ENCODE measurements at regions not wholly inside any gene's neighbourhood (a gene's known extent, or its start where the extent isn't known, plus 50 kb on each side); places are given as distances from the start of the nearest gene placed in this dataset.

DNA sequence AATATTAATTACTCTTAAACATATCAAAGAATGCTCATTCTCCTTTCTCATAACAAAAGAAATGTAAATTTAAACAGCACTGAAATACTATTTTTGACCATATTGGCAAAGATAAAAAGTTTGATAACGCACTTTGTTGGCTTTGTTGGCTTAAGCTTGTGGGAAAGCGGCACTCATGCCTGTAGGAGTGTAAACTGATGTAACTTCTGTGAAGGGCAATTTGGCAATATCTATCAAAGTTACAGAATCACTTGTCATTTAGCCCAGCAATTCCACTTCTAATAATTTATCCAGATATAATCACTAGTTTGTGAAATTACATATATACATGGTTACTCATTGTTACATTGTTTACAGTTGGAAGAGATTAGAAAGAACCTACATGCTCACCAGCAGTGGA lies 96.3 kb upstream of the FOXN2 start:
- Histone ChIP-seq H3K27me3 (ENCODE audit: control insufficient read depth, insufficient read depth, low read length) (no peaks in the 10 kb centered on the region), H3K27ac (ENCODE audit: low read length) (no peak overlapping the region), H3K4me1 (ENCODE audit: control insufficient read depth, insufficient read depth, low read length) (no peaks in the 10 kb centered on the region), H3K9me3 (ENCODE audit: control insufficient read depth, insufficient read depth, low read length) (no peaks in the 10 kb centered on the region), H3K4me3 (ENCODE audit: low read length) (no peak overlapping the region), H3K36me3 (ENCODE audit: control insufficient read depth, insufficient read depth, low read length) (no peaks in the 10 kb centered on the region)
- Mint-ChIP-seq H3K4me3 (no peak overlapping the region), H3K36me3 (no peaks in the 10 kb centered on the region), H3K27ac (no peak overlapping the region), H3K9me3 (no peaks in the 10 kb centered on the region), H3K4me1 (peaks cover 0 to 1% of the 10 kb centered on the region in 2 donors), H3K27me3 (ENCODE audit: low read depth in 2 of 2) (no peaks in the 10 kb centered on the region)
- 82% methylated on average over 2 of the region's 2 CpGs for WGBS (ENCODE audit: insufficient coverage)
- ATAC-seq = no peak
- intact Hi-C loops (cut with micrococcal nuclease) = no loop called here
- DNase-seq = no peak
- TF ChIP-seq, protein P1, sequence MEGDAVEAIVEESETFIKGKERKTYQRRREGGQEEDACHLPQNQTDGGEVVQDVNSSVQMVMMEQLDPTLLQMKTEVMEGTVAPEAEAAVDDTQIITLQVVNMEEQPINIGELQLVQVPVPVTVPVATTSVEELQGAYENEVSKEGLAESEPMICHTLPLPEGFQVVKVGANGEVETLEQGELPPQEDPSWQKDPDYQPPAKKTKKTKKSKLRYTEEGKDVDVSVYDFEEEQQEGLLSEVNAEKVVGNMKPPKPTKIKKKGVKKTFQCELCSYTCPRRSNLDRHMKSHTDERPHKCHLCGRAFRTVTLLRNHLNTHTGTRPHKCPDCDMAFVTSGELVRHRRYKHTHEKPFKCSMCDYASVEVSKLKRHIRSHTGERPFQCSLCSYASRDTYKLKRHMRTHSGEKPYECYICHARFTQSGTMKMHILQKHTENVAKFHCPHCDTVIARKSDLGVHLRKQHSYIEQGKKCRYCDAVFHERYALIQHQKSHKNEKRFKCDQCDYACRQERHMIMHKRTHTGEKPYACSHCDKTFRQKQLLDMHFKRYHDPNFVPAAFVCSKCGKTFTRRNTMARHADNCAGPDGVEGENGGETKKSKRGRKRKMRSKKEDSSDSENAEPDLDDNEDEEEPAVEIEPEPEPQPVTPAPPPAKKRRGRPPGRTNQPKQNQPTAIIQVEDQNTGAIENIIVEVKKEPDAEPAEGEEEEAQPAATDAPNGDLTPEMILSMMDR (IDR thresholded peaks at IDR 0.05) = no peak

DNA sequence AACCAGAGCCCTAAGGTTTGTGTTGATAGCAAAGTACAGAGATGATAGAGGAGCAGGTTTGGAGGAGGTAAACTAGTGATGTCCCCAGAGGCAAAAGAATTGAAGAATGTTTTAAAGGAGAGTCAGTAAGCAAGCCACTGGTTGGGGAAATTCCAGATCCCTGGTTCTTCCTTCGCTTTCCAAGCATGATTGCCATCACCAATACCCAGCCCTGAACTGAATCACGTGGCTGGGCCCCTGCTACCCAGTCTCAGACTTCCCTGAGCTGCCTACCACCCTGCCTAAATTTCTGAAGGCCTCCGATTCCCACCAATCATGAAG lies 95.3 kb upstream of the FOXN2 start:
- ATAC-seq (no peak), DNase-seq (no peak)
- 89% methylated on average over 3 of the region's 3 CpGs for WGBS (ENCODE audit: insufficient coverage)
- intact Hi-C loops (cut with micrococcal nuclease) = no loop called here
- H3K9me3 Mint-ChIP-seq = no peaks in the 10 kb centered on the region
- no peaks in the 10 kb centered on the region for H3K36me3 ChIP-seq (ENCODE audit: control insufficient read depth, insufficient read depth, low read length)
- no peak overlapping the region for H3K4me3 Mint-ChIP-seq
- H3K27ac Mint-ChIP-seq = no peak overlapping the region
- no peaks in the 10 kb centered on the region for H3K36me3 Mint-ChIP-seq
- no peaks in the 10 kb centered on the region for H3K27me3 ChIP-seq (ENCODE audit: control insufficient read depth, insufficient read depth, low read length)
- no peak overlapping the region for H3K27ac ChIP-seq (ENCODE audit: low read length)
- H3K9me3 ChIP-seq (ENCODE audit: control insufficient read depth, insufficient read depth, low read length) = no peaks in the 10 kb centered on the region
- H3K4me1 Mint-ChIP-seq = no peaks in the 10 kb centered on the region
- H3K27me3 Mint-ChIP-seq (ENCODE audit: low read depth in 2 of 2) = no peaks in the 10 kb centered on the region
- no peak overlapping the region for H3K4me3 ChIP-seq (ENCODE audit: low read length)
- H3K4me1 ChIP-seq (ENCODE audit: control insufficient read depth, insufficient read depth, low read length) = no peaks in the 10 kb centered on the region
- TF ChIP-seq, protein P1 (IDR thresholded peaks at IDR 0.05) = no peak

DNA sequence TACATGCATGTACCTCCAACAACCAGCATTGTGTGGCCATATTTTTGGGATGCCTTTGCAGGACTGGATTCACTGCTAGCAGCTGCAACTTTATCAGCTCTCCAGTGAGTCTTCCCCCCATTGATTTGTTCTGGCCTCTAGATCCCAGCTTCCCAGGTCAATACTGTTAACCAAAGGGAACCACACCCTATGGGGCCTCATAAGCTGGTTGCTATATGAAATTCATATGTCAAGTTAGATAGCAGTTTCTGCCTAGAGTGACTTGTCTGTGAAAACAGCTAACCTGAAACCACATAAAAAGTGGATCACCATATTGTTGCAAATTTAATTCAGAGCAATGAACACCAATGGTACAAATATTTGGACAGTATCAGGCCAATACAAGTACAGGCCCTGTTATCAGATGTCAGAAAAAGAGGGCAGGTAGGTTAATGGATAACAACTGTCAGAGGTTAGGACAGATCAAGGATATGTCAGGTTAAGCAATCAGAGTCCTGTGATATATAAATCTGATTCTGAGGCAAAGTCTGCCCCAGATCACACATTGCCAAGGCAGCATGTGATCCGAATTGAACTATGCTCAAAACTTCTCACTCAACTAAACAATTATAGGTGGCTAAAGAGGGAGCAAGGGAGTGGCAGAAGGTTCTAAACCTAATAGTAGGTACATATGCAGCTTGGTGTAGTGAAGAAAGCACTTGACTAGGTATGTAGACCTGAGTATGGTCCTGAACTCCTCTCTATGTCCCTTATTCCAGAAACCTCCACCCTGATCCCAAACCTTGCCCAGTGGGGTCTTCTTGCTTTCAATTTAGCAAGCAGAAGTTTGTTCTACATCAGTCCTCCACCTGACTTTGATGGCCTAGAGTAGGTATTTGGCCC lies 94.7 kb upstream of the FOXN2 start:
- DNase-seq (no peak), ATAC-seq (no peak)
- H3K9me3 Mint-ChIP-seq = no peaks in the 10 kb centered on the region
- no peaks in the 10 kb centered on the region for H3K36me3 Mint-ChIP-seq
- no CpG with 5 or more reads among the region's 1 CpG for WGBS (ENCODE audit: insufficient coverage)
- H3K9me3 ChIP-seq (ENCODE audit: control insufficient read depth, insufficient read depth, low read length) = no peaks in the 10 kb centered on the region
- no peaks in the 10 kb centered on the region for H3K4me1 ChIP-seq (ENCODE audit: control insufficient read depth, insufficient read depth, low read length)
- H3K27me3 Mint-ChIP-seq (ENCODE audit: low read depth in 2 of 2) = no peaks in the 10 kb centered on the region
- no peak overlapping the region for H3K4me3 ChIP-seq (ENCODE audit: low read length)
- no peaks in the 10 kb centered on the region for H3K4me1 Mint-ChIP-seq
- H3K4me3 Mint-ChIP-seq = no peak overlapping the region
- TF ChIP-seq, protein P1 (IDR thresholded peaks at IDR 0.05) = no peak
- no peaks in the 10 kb centered on the region for H3K27me3 ChIP-seq (ENCODE audit: control insufficient read depth, insufficient read depth, low read length)
- intact Hi-C loops (cut with micrococcal nuclease) = no loop called here
- no peak overlapping the region for H3K27ac ChIP-seq (ENCODE audit: low read length)
- no peaks in the 10 kb centered on the region for H3K36me3 ChIP-seq (ENCODE audit: control insufficient read depth, insufficient read depth, low read length)
- no peak overlapping the region for H3K27ac Mint-ChIP-seq

DNA sequence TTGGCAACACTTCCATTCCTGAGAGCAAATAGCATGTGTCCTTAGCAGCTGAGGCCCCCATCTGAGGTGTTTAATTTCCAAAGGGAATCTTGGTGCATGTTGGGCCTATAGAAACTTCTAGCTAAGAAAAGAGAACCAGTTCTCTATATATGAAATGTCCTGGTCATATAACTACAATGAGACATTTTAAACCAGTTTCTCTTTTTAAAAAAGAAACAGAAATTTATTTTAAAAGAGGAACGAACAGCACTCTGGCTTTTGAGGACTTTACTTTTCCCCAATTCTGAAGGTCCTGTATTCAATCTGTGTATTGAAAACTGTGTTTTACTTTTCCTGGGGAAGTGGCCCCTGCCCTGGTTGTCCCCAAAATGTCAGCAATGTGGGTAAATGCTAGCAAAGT lies 94.0 kb upstream of the FOXN2 start:
- ATAC-seq (no peak), DNase-seq (no peak)
- Histone ChIP-seq H3K4me3 (ENCODE audit: low read length) (no peak overlapping the region), H3K9me3 (ENCODE audit: control insufficient read depth, insufficient read depth, low read length) (no peaks in the 10 kb centered on the region), H3K27ac (ENCODE audit: low read length) (no peak overlapping the region), H3K4me1 (ENCODE audit: control insufficient read depth, insufficient read depth, low read length) (no peaks in the 10 kb centered on the region), H3K27me3 (ENCODE audit: control insufficient read depth, insufficient read depth, low read length) (no peaks in the 10 kb centered on the region), H3K36me3 (ENCODE audit: control insufficient read depth, insufficient read depth, low read length) (no peaks in the 10 kb centered on the region)
- intact Hi-C loops (cut with micrococcal nuclease) = no loop called here
- no peaks in the 10 kb centered on the region for H3K4me1 Mint-ChIP-seq
- no peaks in the 10 kb centered on the region for H3K27me3 Mint-ChIP-seq (ENCODE audit: low read depth in 2 of 2)
- WGBS (ENCODE audit: insufficient coverage) = 20% methylated on average over 1 of the region's 1 CpG
- no peak overlapping the region for H3K4me3 Mint-ChIP-seq
- TF ChIP-seq, protein P1 (IDR thresholded peaks at IDR 0.05) = no peak
- H3K27ac Mint-ChIP-seq = no peak overlapping the region
- no peaks in the 10 kb centered on the region for H3K9me3 Mint-ChIP-seq
- no peaks in the 10 kb centered on the region for H3K36me3 Mint-ChIP-seq

Measured in natural killer cell (primary cell).